CD4-positive, alpha-beta T cell (primary cell): ENCODE measurements at regions not wholly inside any gene's neighbourhood (a gene's known extent, or its start where the extent isn't known, plus 50 kb on each side); places are given as distances from the start of the nearest gene placed in this dataset.
"Not testable (repeated sequence)": the region's sequence is repeated elsewhere in the genome, so short reads cannot be mapped to it uniquely, and the experiment has no call there.

ENCODE experiments used
- ATAC-seq: fragments of 200-7000 bp; cut with Tn5 transposase; one replicate; pipeline ENCODE4 v1.10.0; 2022; ENCODE audit warnings: mild to moderate bottlenecking; ENCODE audit not compliant: poor library complexity
- CTCF ChIA-PET: fragments of 350-600 bp; sonication (Branson Sonifier 250); formaldehyde crosslinking; loops from one replicate; lab custom pipeline; 2021; ENCODE audit warnings: antibody characterized with exemption, inconsistent platforms; lab: Charles Lee
- POLR2A ChIA-PET: fragments of 350-600 bp; sonication (Branson Sonifier 250); formaldehyde crosslinking; loops from one replicate; lab custom pipeline; 2021; ENCODE audit warnings: antibody characterized with exemption, inconsistent platforms; lab: Charles Lee
- DNase-seq, 14 experiments: peaks; one replicate each; pipeline ENCODE4 v3.0.0-alpha.2; 2013 to 2020; ENCODE audit warnings: mixed read lengths in 2 of 14
- H3K27ac ChIP-seq, 2 donors: one replicate each; pipeline versions ENCODE4 v1.5.1 to v1.7.0; 2013; ENCODE audit warnings: low read length in 2 of 2, low read depth in 1 of 2, mild to moderate bottlenecking in 1 of 2
- H3K27me3 ChIP-seq, 2 experiments: 1 replicate in 1 of 2; 2 replicates in 1 of 2; pipeline versions ENCODE4 v1.6.1 to v1.7.0; 2013; ENCODE audit warnings: low read length in 2 of 2, control low read depth in 1 of 2, mild to moderate bottlenecking in 1 of 2, moderate library complexity in 1 of 2; ENCODE audit not compliant: insufficient read depth in 2 of 2, control insufficient read depth in 1 of 2
- H3K36me3 ChIP-seq: one replicate; pipeline ENCODE4 v1.6.1; 2013; ENCODE audit warnings: low read length, control low read depth; ENCODE audit not compliant: insufficient read depth
- H3K4me1 ChIP-seq: one replicate; pipeline ENCODE4 v1.6.1; 2013; ENCODE audit warnings: low read length, control low read depth; ENCODE audit not compliant: insufficient read depth
- H3K4me3 ChIP-seq: one replicate; pipeline ENCODE4 v1.5.1; 2013; ENCODE audit warnings: mild to moderate bottlenecking, low read length, moderate library complexity
- H3K9me3 ChIP-seq, 2 experiments: 1 replicate in 1 of 2; 2 replicates in 1 of 2; pipeline versions ENCODE4 v1.6.1 to v1.7.0; 2013; ENCODE audit warnings: low read length in 2 of 2, mild to moderate bottlenecking in 2 of 2, control low read depth in 1 of 2, moderate library complexity in 1 of 2; ENCODE audit not compliant: control insufficient read depth in 1 of 2, insufficient read depth in 1 of 2
- H3K27ac Mint-ChIP-seq: one replicate; pipeline ENCODE4 v1.8.0; 2020; ENCODE audit warnings: mixed read lengths
- H3K27me3 Mint-ChIP-seq: one replicate; pipeline ENCODE4 v1.8.0; 2021; ENCODE audit warnings: mixed read lengths
- H3K36me3 Mint-ChIP-seq: one replicate; pipeline ENCODE4 v1.8.0; 2021; ENCODE audit warnings: low read depth, mixed read lengths
- H3K4me1 Mint-ChIP-seq: one replicate; pipeline ENCODE4 v1.8.0; 2021; ENCODE audit warnings: low read depth, mixed read lengths
- H3K4me3 Mint-ChIP-seq: one replicate; pipeline ENCODE4 v1.8.0; 2020; ENCODE audit warnings: mild to moderate bottlenecking, mixed read lengths
- H3K9me3 Mint-ChIP-seq: one replicate; pipeline ENCODE4 v1.8.0; 2020; ENCODE audit warnings: mixed read lengths
- CTCF ChIP-seq: fragments of 200-600 bp; IDR thresholded peaks from one replicate; pipeline ENCODE4 v1.8.0; 2022; ENCODE audit warnings: antibody characterized with exemption, mild to moderate bottlenecking
- intact Hi-C, 2 experiments: fragments of 100-400 bp; cut with DNase I in 1 of 2; cut with micrococcal nuclease in 1 of 2; formaldehyde crosslinking; loops; one replicate each; pipeline versions ENCODE4 v1.15.1 to v1.9.0; 2023 to 2025; cut with DNase I, micrococcal nuclease

- H3K4me3 Mint-ChIP-seq = no peak overlapping the region
- POLR2A ChIA-PET = no interaction called here
- no peaks in the 10 kb centered on the region for H3K9me3 Mint-ChIP-seq
- TF ChIP-seq CTCF = no peak
- no peaks in the 10 kb centered on the region for H3K27me3 Mint-ChIP-seq
- H3K36me3 Mint-ChIP-seq = no peaks in the 10 kb centered on the region
- no peak for DNase-seq
- Histone ChIP-seq H3K27ac (no peak overlapping the region), H3K4me3 (no peak overlapping the region), H3K9me3 (no peaks in the 10 kb centered on the region), H3K4me1 (no peaks in the 10 kb centered on the region), H3K27me3 (no peaks in the 10 kb centered on the region), H3K36me3 (no peaks in the 10 kb centered on the region)
- ATAC-seq = no peak
- no peaks in the 10 kb centered on the region for H3K4me1 Mint-ChIP-seq
- intact Hi-C loops = no loop called here
- CTCF ChIA-PET = no interaction called here
- H3K27ac Mint-ChIP-seq = no peak overlapping the region
These were observed 292.6 kb downstream of the FBXO8 start for GRCh38 chr4:173990869-173991210.

DNA sequence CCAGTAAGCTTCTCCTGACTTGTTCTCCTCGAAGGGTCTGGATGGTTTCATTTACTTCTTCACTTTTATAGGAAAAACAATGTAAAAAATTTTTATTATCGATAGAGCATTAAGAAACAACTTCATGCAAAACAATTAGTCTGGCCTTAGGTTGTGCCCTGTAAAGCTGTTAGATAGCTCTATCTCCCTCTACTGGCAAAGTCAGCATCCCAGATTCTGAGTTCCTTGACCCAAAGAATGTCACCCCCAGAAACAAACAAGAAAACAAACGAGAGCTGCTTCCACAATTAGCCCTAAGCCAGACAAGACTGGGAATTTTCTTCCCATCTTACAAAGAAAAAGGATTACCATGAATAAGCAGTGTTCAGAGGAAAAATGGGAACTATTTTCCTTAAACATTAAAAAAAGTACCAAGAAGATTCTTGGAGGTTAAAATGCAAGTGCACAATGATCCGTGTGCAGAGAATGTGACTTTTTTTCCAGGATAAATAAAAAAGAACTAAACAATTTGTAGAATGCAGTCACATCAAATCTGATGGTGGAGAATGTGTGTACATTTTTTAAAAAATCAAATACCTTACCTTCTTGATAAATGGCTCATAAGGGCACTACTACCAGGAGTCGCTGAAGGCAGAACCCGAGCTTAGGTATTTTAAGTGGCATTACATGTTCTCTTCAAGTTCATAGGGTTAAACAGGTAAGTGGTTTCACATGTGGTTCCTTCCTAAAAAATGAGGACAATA lies 293.2 kb downstream of the FBXO8 start:
- Mint-ChIP-seq H3K9me3 (no peaks in the 10 kb centered on the region), H3K36me3 (no peaks in the 10 kb centered on the region), H3K27me3 (no peaks in the 10 kb centered on the region), H3K27ac (no peak overlapping the region), H3K4me1 (no peaks in the 10 kb centered on the region), H3K4me3 (no peak overlapping the region)
- H3K4me3 ChIP-seq = no peak overlapping the region
- no peak for ATAC-seq
- no peaks in the 10 kb centered on the region for H3K27me3 ChIP-seq
- no peak for TF ChIP-seq CTCF
- intact Hi-C loops = no loop called here
- no peaks in the 10 kb centered on the region for H3K36me3 ChIP-seq
- POLR2A ChIA-PET = no interaction called here
- H3K27ac ChIP-seq = no peak overlapping the region
- H3K4me1 ChIP-seq = no peaks in the 10 kb centered on the region
- DNase-seq = no peak
- H3K9me3 ChIP-seq = no peaks in the 10 kb centered on the region
- CTCF ChIA-PET = no interaction called here

GRCh38 chr4:173963523-173963922 lies 319.9 kb downstream of the FBXO8 start:
- H3K9me3 ChIP-seq, DNase-seq, H3K27ac Mint-ChIP-seq, H3K4me3 ChIP-seq, H3K27me3 ChIP-seq, H3K4me1 ChIP-seq, H3K9me3 Mint-ChIP-seq, H3K4me1 Mint-ChIP-seq, ATAC-seq, POLR2A ChIA-PET, CTCF ChIA-PET, intact Hi-C loops, H3K36me3 Mint-ChIP-seq, H3K4me3 Mint-ChIP-seq, H3K27me3 Mint-ChIP-seq, H3K36me3 ChIP-seq, H3K27ac ChIP-seq: not testable (repeated sequence)

DNA sequence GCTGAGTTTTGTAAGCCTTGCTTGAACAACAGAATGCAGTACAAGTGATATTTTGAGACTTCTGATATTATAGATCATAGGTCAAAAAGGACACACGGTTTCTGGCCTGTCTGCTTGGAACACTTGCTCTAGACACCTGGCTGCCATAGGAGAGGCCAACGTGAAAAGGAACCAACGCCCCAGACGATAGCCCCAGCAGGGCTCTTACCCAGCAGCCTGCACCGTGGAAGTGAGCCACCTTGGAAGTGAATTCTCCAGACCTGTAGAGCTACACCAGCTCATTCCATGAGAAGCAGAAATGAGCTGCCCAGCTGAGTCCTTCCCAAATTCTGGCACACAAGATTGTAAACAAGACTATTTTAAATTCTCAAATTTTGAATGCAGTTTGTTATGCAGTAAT lies 323.1 kb downstream of the FBXO8 start:
- no peak for ATAC-seq
- H3K27me3 ChIP-seq = no peaks in the 10 kb centered on the region
- H3K36me3 Mint-ChIP-seq = no peaks in the 10 kb centered on the region
- H3K27me3 Mint-ChIP-seq = no peaks in the 10 kb centered on the region
- no peaks in the 10 kb centered on the region for H3K4me1 ChIP-seq
- ChIA-PET CTCF (no interaction called here), POLR2A (no interaction called here)
- intact Hi-C loops = no loop called here
- H3K27ac Mint-ChIP-seq = no peak overlapping the region
- no peak overlapping the region for H3K4me3 ChIP-seq
- no peaks in the 10 kb centered on the region for H3K36me3 ChIP-seq
- H3K27ac ChIP-seq = no peak overlapping the region
- DNase-seq = no peak
- H3K4me3 Mint-ChIP-seq = no peak overlapping the region
- H3K4me1 Mint-ChIP-seq = no peaks in the 10 kb centered on the region
- peaks cover 3% of the 10 kb centered on the region for H3K9me3 Mint-ChIP-seq
- no peak for TF ChIP-seq CTCF
- peaks cover 0 to 3% of the 10 kb centered on the region in 2 experiments for H3K9me3 ChIP-seq
